H9 (cell line): ENCODE measurements at regions not wholly inside any gene's neighbourhood (a gene's known extent, or its start where the extent isn't known, plus 50 kb on each side); places are given as distances from the start of the nearest gene placed in this dataset.
"Not testable (repeated sequence)": the region's sequence is repeated elsewhere in the genome, so short reads cannot be mapped to it uniquely, and the experiment has no call there.

Source experiments
- DNase-seq: peaks from one replicate; pipeline ENCODE4 v3.0.0-alpha.2; 2017
- H2AFZ ChIP-seq: one replicate; pipeline ENCODE4 v1.6.1; 2013; ENCODE audit warnings: mild to moderate bottlenecking, low read length, control low read depth, moderate library complexity
- H2AK5ac ChIP-seq: 2 replicates; pipeline ENCODE4 v1.6.1; 2013; ENCODE audit warnings: low read length, control low read depth, mixed read lengths; ENCODE audit not compliant: insufficient read length
- H2BK120ac ChIP-seq: one replicate; pipeline ENCODE4 v1.6.1; 2013; ENCODE audit warnings: low read depth, mild to moderate bottlenecking, low read length, control low read depth, inconsistent platforms; ENCODE audit not compliant: poor library complexity, severe bottlenecking
- H2BK12ac ChIP-seq: 2 replicates; pipeline ENCODE4 v1.6.1; 2013; ENCODE audit warnings: low read length, control low read depth, mixed read lengths, low read depth; ENCODE audit not compliant: insufficient read length
- H2BK15ac ChIP-seq: 2 replicates; pipeline ENCODE4 v1.6.1; 2013; ENCODE audit warnings: low read depth, low read length, control low read depth
- H2BK20ac ChIP-seq: one replicate; pipeline ENCODE4 v1.6.1; 2013; ENCODE audit warnings: low read depth, mild to moderate bottlenecking, low read length, control low read depth, inconsistent platforms; ENCODE audit not compliant: poor library complexity, severe bottlenecking
- H2BK5ac ChIP-seq: 2 replicates; pipeline ENCODE4 v1.6.1; 2013; ENCODE audit warnings: low read length, control low read depth, mixed read lengths; ENCODE audit not compliant: insufficient read length
- H3K14ac ChIP-seq: 2 replicates; pipeline ENCODE4 v1.6.1; 2013; ENCODE audit warnings: low read length, control low read depth; ENCODE audit not compliant: insufficient read depth
- H3K18ac ChIP-seq: 2 replicates; pipeline ENCODE4 v1.6.1; 2013; ENCODE audit warnings: low read depth, mild to moderate bottlenecking, mixed read lengths, low read length, control low read depth; ENCODE audit not compliant: insufficient read length
- H3K23ac ChIP-seq: 2 replicates; pipeline ENCODE4 v1.6.1; 2013; ENCODE audit warnings: low read length, control low read depth, mixed read lengths, low read depth; ENCODE audit not compliant: insufficient read length
- H3K23me2 ChIP-seq: 2 replicates; pipeline ENCODE4 v1.6.1; 2013; ENCODE audit warnings: low read depth, mild to moderate bottlenecking, mixed read lengths, low read length, control low read depth; ENCODE audit not compliant: insufficient read length, poor library complexity, severe bottlenecking
- H3K27ac ChIP-seq: 2 replicates; pipeline ENCODE4 v1.5.1; 2013; ENCODE audit warnings: low read length, control low read depth, mixed read lengths, low read depth; ENCODE audit not compliant: insufficient read length
- H3K27me3 ChIP-seq: 2 replicates; pipeline ENCODE4 v1.6.1; 2013; ENCODE audit warnings: low read length, control low read depth, inconsistent platforms; ENCODE audit not compliant: insufficient read depth
- H3K4ac ChIP-seq: 2 replicates; pipeline ENCODE4 v1.6.1; 2013; ENCODE audit warnings: low read depth, mild to moderate bottlenecking, control low read depth, inconsistent platforms, low read length, moderate library complexity
- H3K4me1 ChIP-seq: 2 replicates; pipeline ENCODE4 v1.6.1; 2013; ENCODE audit warnings: low read length, control low read depth, inconsistent platforms; ENCODE audit not compliant: insufficient read depth
- H3K4me2 ChIP-seq: 2 replicates; pipeline ENCODE4 v1.6.1; 2013; ENCODE audit warnings: low read length, control low read depth, mixed read lengths; ENCODE audit not compliant: insufficient read length, insufficient read depth
- H3K56ac ChIP-seq: 2 replicates; pipeline ENCODE4 v1.6.1; 2013; ENCODE audit warnings: low read depth, mild to moderate bottlenecking, mixed read lengths, low read length, control low read depth; ENCODE audit not compliant: insufficient read length
- H3K79me1 ChIP-seq: 2 replicates; pipeline ENCODE4 v1.6.1; 2013; ENCODE audit warnings: low read depth, mild to moderate bottlenecking, moderate library complexity, low read length, control low read depth, inconsistent platforms; ENCODE audit not compliant: insufficient read depth, poor library complexity, severe bottlenecking
- H3K79me2 ChIP-seq: 2 replicates; pipeline ENCODE4 v1.6.1; 2013; ENCODE audit warnings: low read length, control low read depth, inconsistent platforms; ENCODE audit not compliant: insufficient read depth
- H3K9ac ChIP-seq: 2 replicates; pipeline ENCODE4 v1.6.1; 2013; ENCODE audit warnings: low read length, control low read depth, mixed read lengths; ENCODE audit not compliant: insufficient read length; ENCODE audit errors: extremely low read depth
- H3K9me3 ChIP-seq: one replicate; pipeline ENCODE4 v1.6.1; 2013; ENCODE audit warnings: low read depth, low read length, inconsistent platforms; ENCODE audit not compliant: control insufficient read depth
- H3T11ph ChIP-seq: one replicate; pipeline ENCODE4 v1.6.1; 2013; ENCODE audit warnings: mild to moderate bottlenecking, low read length, control low read depth, inconsistent platforms
- H4K20me1 ChIP-seq: one replicate; pipeline ENCODE4 v1.6.1; 2013; ENCODE audit not compliant: control insufficient read depth, insufficient read length, insufficient read depth
- H4K5ac ChIP-seq: 2 replicates; pipeline ENCODE4 v1.6.1; 2013; ENCODE audit warnings: low read depth, mild to moderate bottlenecking, mixed read lengths, low read length, control low read depth; ENCODE audit not compliant: insufficient read length
- H4K8ac ChIP-seq: replicated peaks from 2 replicates; pipeline ENCODE4 v1.6.1; 2013; ENCODE audit warnings: low read length, control low read depth, mixed read lengths, low read depth; ENCODE audit not compliant: insufficient read length
- H4K91ac ChIP-seq: 2 replicates; pipeline ENCODE4 v1.6.1; 2013; ENCODE audit warnings: low read depth, mild to moderate bottlenecking, moderate library complexity, mixed read lengths, low read length, control low read depth; ENCODE audit not compliant: insufficient read length
- H3K27ac Mint-ChIP-seq, 3 experiments: 2 replicates in 2 of 3; 3 replicates in 1 of 3; pipeline ENCODE4 v1.8.0; 2020 to 2021; ENCODE audit warnings: mixed read lengths in 3 of 3, mild to moderate bottlenecking in 1 of 3, moderate library complexity in 1 of 3
- H3K27me3 Mint-ChIP-seq: 2 replicates; pipeline ENCODE4 v1.8.0; 2021; ENCODE audit warnings: low read depth, mild to moderate bottlenecking, moderate library complexity, mixed read lengths
- H3K36me3 Mint-ChIP-seq, 3 experiments: 2 replicates in 2 of 3; 3 replicates in 1 of 3; pipeline ENCODE4 v1.8.0; 2020 to 2021; ENCODE audit warnings: low read depth in 3 of 3, mixed read lengths in 3 of 3; ENCODE audit not compliant: insufficient read depth in 1 of 3
- H3K4me1 Mint-ChIP-seq, 2 experiments: 2 replicates each; pipeline ENCODE4 v1.8.0; 2020; ENCODE audit warnings: mixed read lengths in 2 of 2
- H3K4me3 Mint-ChIP-seq, 2 experiments: 2 replicates in 1 of 2; 3 replicates in 1 of 2; pipeline ENCODE4 v1.8.0; 2020 to 2021; ENCODE audit warnings: mild to moderate bottlenecking in 2 of 2, mixed read lengths in 2 of 2, moderate library complexity in 1 of 2
- H3K9me3 Mint-ChIP-seq, 2 experiments: 2 replicates in 1 of 2; 3 replicates in 1 of 2; pipeline ENCODE4 v1.8.0; 2020; ENCODE audit warnings: mild to moderate bottlenecking in 2 of 2, mixed read lengths in 2 of 2, moderate library complexity in 1 of 2
- whole genome bisulfite sequencing: extraction: QIAGEN DNeasy Blood & Tissue Kit; methylation state at CpG from one replicate; pipeline ENCODE4 v1.1.7; 2013; ENCODE audit warnings: missing lambda C conversion rate, low lambda C conversion rate, mixed read lengths; ENCODE audit not compliant: insufficient read length; ENCODE audit errors: extremely low coverage; 5-methylcytosine and 5-hydroxymethylcytosine counted together

DNA sequence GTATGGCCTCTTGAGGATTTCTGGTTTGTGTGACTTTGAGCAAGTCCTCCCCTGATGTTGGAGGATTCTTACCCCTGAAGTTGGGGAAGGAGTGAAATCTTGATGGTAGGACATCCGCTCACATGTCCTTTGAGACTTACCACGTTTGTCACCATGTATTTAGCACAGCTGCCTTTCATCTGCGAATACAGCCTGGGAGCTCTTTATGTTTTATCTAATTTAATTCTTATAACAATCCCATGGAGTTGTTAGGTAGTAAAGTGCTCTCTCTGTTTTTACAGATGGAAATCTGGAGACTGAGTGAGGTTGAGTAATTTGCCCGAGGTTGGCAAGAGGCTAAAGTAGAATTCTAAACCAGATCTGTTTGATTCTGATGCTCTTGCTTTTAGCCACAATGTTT lies 154.9 kb upstream of the PLGLB2 start:
- not testable (repeated sequence) for H4K5ac ChIP-seq, H3K27ac ChIP-seq, H3K9me3 ChIP-seq, H3K23ac ChIP-seq, H2BK120ac ChIP-seq, H3K79me1 ChIP-seq, H4K20me1 ChIP-seq, H3K4me1 ChIP-seq, H2BK12ac ChIP-seq, H3K27ac Mint-ChIP-seq, H3K27me3 ChIP-seq, H3K56ac ChIP-seq, H2BK5ac ChIP-seq, H3K4me3 Mint-ChIP-seq, H3K23me2 ChIP-seq, H3T11ph ChIP-seq, H4K91ac ChIP-seq, H2BK20ac ChIP-seq, H3K27me3 Mint-ChIP-seq, H3K9me3 Mint-ChIP-seq, H3K4me1 Mint-ChIP-seq, H2AFZ ChIP-seq, H3K14ac ChIP-seq, H2AK5ac ChIP-seq, H2BK15ac ChIP-seq, H3K36me3 Mint-ChIP-seq, H4K8ac ChIP-seq, DNase-seq, H3K4ac ChIP-seq, H3K18ac ChIP-seq, H3K9ac ChIP-seq, H3K79me2 ChIP-seq, H3K4me2 ChIP-seq
- no CpG with 5 or more reads among the region's 4 CpGs for WGBS

DNA sequence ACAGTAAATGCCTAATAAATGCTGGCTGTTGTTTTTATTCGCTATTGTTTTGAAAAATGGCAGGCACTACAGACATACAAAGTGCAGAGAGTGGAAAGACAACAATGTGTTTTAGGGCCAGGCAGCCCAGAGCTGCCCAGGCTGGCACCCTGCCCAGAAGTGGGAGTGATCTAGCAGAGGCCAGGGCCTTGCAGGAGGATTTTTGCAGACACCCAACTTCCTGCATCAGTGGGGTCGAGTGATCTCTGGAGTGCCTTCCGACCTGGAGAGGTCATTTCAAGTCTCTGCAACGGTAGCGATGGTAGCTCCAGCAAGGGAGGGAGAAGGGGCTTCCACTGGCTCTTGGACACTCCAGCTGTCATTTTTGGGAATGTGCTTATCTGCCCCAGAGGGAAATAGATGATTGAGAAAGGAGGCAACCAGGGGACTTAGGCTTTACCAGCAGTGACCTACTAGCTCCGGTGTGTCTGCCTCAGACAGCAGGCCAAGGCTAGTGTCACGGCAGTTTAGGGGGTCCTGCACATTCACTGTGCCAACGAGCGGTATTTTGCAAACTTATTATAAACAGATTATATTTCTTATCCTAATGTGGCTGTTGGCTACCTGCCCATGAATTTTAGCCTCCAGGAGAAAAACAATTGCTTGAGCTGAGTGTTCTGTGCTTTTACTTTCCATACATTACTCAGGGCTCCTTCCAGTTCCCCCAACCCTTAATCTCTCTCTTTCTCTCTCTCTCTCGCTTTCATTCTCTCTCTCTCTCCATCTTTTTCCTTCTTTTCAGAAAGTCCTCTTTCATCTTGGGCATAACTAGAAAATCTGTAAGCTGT lies 153.9 kb upstream of the PLGLB2 start:
- not testable (repeated sequence) for H2BK120ac ChIP-seq, H2AFZ ChIP-seq, H3K4me1 ChIP-seq, H2BK12ac ChIP-seq, H2AK5ac ChIP-seq, H3K4ac ChIP-seq, H3K4me1 Mint-ChIP-seq, H3K9ac ChIP-seq, H3K27me3 ChIP-seq, H2BK15ac ChIP-seq, H3K79me1 ChIP-seq, H3K4me3 Mint-ChIP-seq, H4K91ac ChIP-seq, H3K79me2 ChIP-seq, H3K18ac ChIP-seq, H3K23me2 ChIP-seq, DNase-seq, H3K27ac Mint-ChIP-seq, H3K9me3 Mint-ChIP-seq, H3K4me2 ChIP-seq, H3K14ac ChIP-seq, H3K27ac ChIP-seq, H3K23ac ChIP-seq, H2BK20ac ChIP-seq, H4K20me1 ChIP-seq, H3K27me3 Mint-ChIP-seq, H4K5ac ChIP-seq, H3T11ph ChIP-seq, H2BK5ac ChIP-seq, H3K36me3 Mint-ChIP-seq, H3K56ac ChIP-seq, H4K8ac ChIP-seq, H3K9me3 ChIP-seq
- no CpG with 5 or more reads among the region's 10 CpGs for WGBS
